ENCODE measurements at regions not wholly inside any gene's neighbourhood (a gene's known extent, or its start where the extent isn't known, plus 50 kb on each side); places are given as distances from the start of the nearest gene placed in this dataset.
"Not testable (repeated sequence)": the region's sequence is repeated elsewhere in the genome, so short reads cannot be mapped to it uniquely, and the experiment has no call there.

DNA sequence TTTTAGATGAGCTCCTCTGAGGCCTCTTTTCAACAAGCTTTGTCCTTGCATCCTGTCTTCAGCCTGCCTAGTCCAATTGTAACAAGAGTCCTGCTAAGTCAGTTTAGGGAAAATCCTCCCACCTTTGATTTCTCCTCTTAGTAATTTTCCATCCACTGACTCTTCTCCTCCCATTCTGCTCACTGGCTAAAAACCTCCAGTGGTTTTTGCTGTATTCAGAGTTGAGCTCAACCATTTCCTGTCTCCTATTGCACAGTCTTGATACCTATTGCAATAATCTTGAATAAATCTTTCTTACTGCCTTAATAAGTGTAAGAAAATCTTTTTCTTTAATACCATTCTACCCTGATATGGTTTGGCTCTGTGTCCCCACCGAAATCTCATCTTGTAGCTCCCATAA lies 117.8 kb upstream of the ENPP6 start:
- no peak overlapping the region for H3K4me3 ChIP-seq
- H3K36me3 ChIP-seq (ENCODE audit: low read depth, missing control alignments) = no peaks in the 10 kb centered on the region
- H3K9me3 ChIP-seq = no peaks in the 10 kb centered on the region
- WGBS, 2 donors = 0% methylated on average over 1 of the region's 1 CpG; no CpG with 5 or more reads in 1 of the 2 donors
- DNase-seq = no peak
- no peak for TF ChIP-seq POLR2A (IDR thresholded peaks at IDR 0.05)
- TF ChIP-seq, protein P1, sequence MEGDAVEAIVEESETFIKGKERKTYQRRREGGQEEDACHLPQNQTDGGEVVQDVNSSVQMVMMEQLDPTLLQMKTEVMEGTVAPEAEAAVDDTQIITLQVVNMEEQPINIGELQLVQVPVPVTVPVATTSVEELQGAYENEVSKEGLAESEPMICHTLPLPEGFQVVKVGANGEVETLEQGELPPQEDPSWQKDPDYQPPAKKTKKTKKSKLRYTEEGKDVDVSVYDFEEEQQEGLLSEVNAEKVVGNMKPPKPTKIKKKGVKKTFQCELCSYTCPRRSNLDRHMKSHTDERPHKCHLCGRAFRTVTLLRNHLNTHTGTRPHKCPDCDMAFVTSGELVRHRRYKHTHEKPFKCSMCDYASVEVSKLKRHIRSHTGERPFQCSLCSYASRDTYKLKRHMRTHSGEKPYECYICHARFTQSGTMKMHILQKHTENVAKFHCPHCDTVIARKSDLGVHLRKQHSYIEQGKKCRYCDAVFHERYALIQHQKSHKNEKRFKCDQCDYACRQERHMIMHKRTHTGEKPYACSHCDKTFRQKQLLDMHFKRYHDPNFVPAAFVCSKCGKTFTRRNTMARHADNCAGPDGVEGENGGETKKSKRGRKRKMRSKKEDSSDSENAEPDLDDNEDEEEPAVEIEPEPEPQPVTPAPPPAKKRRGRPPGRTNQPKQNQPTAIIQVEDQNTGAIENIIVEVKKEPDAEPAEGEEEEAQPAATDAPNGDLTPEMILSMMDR (IDR thresholded peaks at IDR 0.05) = no peak
- H3K27me3 ChIP-seq = no peaks in the 10 kb centered on the region
- H3K27ac ChIP-seq = no peak overlapping the region
- peaks cover 22% of the 10 kb centered on the region for H3K4me1 ChIP-seq
- intact Hi-C loops (cut with DNase I; ENCODE audit: low total_unique reads) = no loop called here

DNA sequence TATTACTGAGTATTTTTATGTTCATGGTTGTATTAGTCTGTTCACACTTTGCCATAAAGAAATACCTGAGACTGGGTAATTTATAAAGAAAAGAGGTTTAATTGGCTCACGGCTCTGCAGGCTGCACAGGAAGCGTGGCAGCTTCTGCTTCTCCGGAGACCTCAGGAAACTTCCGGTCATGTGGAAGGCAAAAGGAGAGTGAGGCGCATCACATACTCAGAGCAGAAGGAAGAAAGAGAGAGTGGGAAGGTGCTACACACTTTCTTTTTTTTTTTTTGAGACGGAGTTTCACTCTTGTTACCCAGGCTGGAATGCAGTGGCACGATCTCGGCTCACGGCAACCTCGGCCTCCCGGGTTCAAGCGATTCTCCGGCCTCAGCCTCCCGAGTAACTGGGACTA lies 115.8 kb upstream of the ENPP6 start:
- DNase-seq; H3K27ac ChIP-seq; H3K9me3 ChIP-seq; H3K36me3 ChIP-seq (ENCODE audit: low read depth, missing control alignments); intact Hi-C loops (cut with DNase I; ENCODE audit: low total_unique reads); H3K27me3 ChIP-seq; H3K4me3 ChIP-seq: not testable (repeated sequence)
- 84 to 91% methylated on average over 14 of the region's 14 CpGs for WGBS, 2 donors
- peaks cover 14% of the 10 kb centered on the region for H3K4me1 ChIP-seq

DNA sequence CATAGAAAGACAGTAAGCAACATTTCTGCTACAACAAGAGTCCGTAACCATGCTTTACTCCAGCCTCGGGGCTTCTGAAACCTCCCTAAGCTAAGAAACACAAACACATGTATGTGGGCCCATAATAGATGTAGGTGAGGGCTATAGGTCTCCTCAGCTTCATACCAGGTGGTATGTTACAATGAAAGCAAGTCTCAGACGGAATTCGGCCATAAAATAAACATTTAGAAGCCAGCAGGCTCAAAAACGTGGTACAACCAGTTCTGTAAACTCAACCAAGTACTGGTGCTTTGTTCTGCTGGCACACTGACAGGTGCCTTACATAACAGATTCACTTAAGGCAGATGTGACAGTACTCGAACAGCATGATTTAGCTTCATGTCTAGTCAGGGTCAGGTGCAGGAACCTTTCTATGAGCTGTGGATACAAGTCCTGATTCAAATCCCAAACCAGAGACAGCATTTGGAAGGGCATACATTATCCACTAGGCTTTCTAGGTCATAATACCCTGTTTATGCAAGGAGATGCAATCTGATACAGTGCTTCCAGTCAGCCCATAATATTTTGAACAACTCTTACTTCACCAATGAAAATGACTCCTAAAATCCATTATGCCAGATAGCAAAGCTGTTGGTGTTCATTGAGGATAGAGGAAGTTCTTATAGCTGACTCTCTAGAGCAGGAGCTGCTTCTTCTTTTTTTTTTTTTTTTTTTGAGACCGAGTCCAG lies 113.8 kb upstream of the ENPP6 start:
- no peaks in the 10 kb centered on the region for H3K9me3 ChIP-seq
- DNase-seq = peak; percentile 40
- TF ChIP-seq POLR2A (IDR thresholded peaks at IDR 0.05) = no peak
- TF ChIP-seq, protein P1 (IDR thresholded peaks at IDR 0.05) = no peak
- 62 to 66% methylated on average over 7 of the region's 7 CpGs for WGBS, 2 donors
- peak overlapping the region; percentile 23 to 28 for H3K27ac ChIP-seq
- intact Hi-C loops (cut with DNase I; ENCODE audit: low total_unique reads) = no loop called here
- no peaks in the 10 kb centered on the region for H3K36me3 ChIP-seq (ENCODE audit: low read depth, missing control alignments)
- no peaks in the 10 kb centered on the region for H3K27me3 ChIP-seq
- H3K4me1 ChIP-seq = peaks cover 14% of the 10 kb centered on the region
- no peak overlapping the region for H3K4me3 ChIP-seq

- H3K4me3 ChIP-seq; intact Hi-C loops (cut with DNase I; ENCODE audit: low total_unique reads); H3K36me3 ChIP-seq (ENCODE audit: low read depth, missing control alignments); DNase-seq; H3K9me3 ChIP-seq; H3K27me3 ChIP-seq; H3K27ac ChIP-seq: not testable (repeated sequence)
- WGBS, 2 donors = 85 to 93% methylated on average over 5 of the region's 5 CpGs
- peaks cover 14% of the 10 kb centered on the region for H3K4me1 ChIP-seq
Observed at GRCh38 chr4:184330517-184331094, 112.9 kb upstream of the ENPP6 start.

GRCh38 chr4:184329659-184330400 lies 112.2 kb upstream of the ENPP6 start:
- Histone ChIP-seq H3K9me3 (no peaks in the 10 kb centered on the region), H3K4me3 (no peak overlapping the region), H3K4me1 (peaks cover 14% of the 10 kb centered on the region), H3K27ac (no peak overlapping the region), H3K36me3 (ENCODE audit: low read depth, missing control alignments) (no peaks in the 10 kb centered on the region), H3K27me3 (no peaks in the 10 kb centered on the region)
- DNase-seq = peak; percentile 37
- intact Hi-C loops (cut with DNase I; ENCODE audit: low total_unique reads) = no loop called here
- TF ChIP-seq, protein P1 (IDR thresholded peaks at IDR 0.05) = no peak
- 85 to 90% methylated on average over 14 of the region's 14 CpGs for WGBS, 2 donors

All from testis (tissue), 2 donors.